A673 (cell line): ENCODE measurements at regions not wholly inside any gene's neighbourhood (a gene's known extent, or its start where the extent isn't known, plus 50 kb on each side); places are given as distances from the start of the nearest gene placed in this dataset.

ENCODE experiments used
- CTCF ChIP-seq: fragments of 300-800, 200-600 bp; sonication (generic); conservative IDR thresholded peaks from 2 replicates; pipeline ENCODE4 v1.5.1; 2017; ENCODE audit warnings: low read depth, mild to moderate bottlenecking, antibody characterized with exemption, low read length, moderate library complexity, mixed read lengths
- EZH2 ChIP-seq: fragments of 200-600 bp; sonication (generic); IDR thresholded peaks from 2 replicates; pipeline ENCODE4 v1.6.1; 2017; ENCODE audit warnings: borderline replicate concordance, low read depth, mild to moderate bottlenecking, mixed read lengths, antibody characterized with exemption, low read length; ENCODE audit not compliant: poor library complexity, severe bottlenecking

GRCh38 chr9:110056062-110056461 is 151.9 kb downstream of the C9orf152 start:
- TF ChIP-seq CTCF (no peak), EZH2 (no peak)
